B cell (primary cell): ENCODE measurements at regions not wholly inside any gene's neighbourhood (a gene's known extent, or its start where the extent isn't known, plus 50 kb on each side); places are given as distances from the start of the nearest gene placed in this dataset.
"Not testable (repeated sequence)": the region's sequence is repeated elsewhere in the genome, so short reads cannot be mapped to it uniquely, and the experiment has no call there.

Experiments
- ATAC-seq: fragments of 200-7000 bp; cut with Tn5 transposase; one replicate; pipeline ENCODE4 v1.10.0; 2021; ENCODE audit warnings: low read depth, mild to moderate bottlenecking, moderate number of reproducible peaks, moderate library complexity
- CTCF ChIA-PET: fragments of 350-600 bp; sonication (Branson Sonifier 250); formaldehyde crosslinking; loops from one replicate; lab custom pipeline; 2021; ENCODE audit warnings: antibody characterized with exemption, inconsistent platforms; lab: Charles Lee
- POLR2A ChIA-PET: fragments of 350-600 bp; sonication (Branson Sonifier 250); formaldehyde crosslinking; loops from one replicate; lab custom pipeline; 2021; ENCODE audit warnings: antibody characterized with exemption; lab: Charles Lee
- DNase-seq: peaks from one replicate; pipeline ENCODE4 v3.0.0; 2013
- H2AFZ ChIP-seq: 2 replicates; pipeline ENCODE4 v1.6.1; 2012; ENCODE audit warnings: mild to moderate bottlenecking, low read depth, low read length; ENCODE audit not compliant: insufficient read depth, poor library complexity, severe bottlenecking
- H3K27ac ChIP-seq, 2 donors: 1 replicate in 1 of 2; 2 replicates in 1 of 2; pipeline ENCODE4 v1.5.1; 2012 to 2013; ENCODE audit warnings: low read length in 2 of 2, mild to moderate bottlenecking in 2 of 2, moderate library complexity in 1 of 2
- H3K27me3 ChIP-seq, 4 experiments: fragments of 200-600 bp in 1 of 4; sonication (generic) in 1 of 4; replicated peaks in 1 of 4; 1 replicate in 2 of 4; 2 replicates in 2 of 4; pipeline versions ENCODE4 v1.6.1 to v1.7.0; 2013 to 2016; ENCODE audit warnings: low read length in 3 of 4, mild to moderate bottlenecking in 2 of 4, mixed read lengths in 1 of 4, moderate library complexity in 1 of 4; ENCODE audit not compliant: insufficient read depth in 4 of 4, control insufficient read depth in 3 of 4; ENCODE audit errors: control extremely low read depth in 1 of 4
- H3K36me3 ChIP-seq, 2 experiments: replicated peaks in 1 of 2; 1 replicate in 1 of 2; 2 replicates in 1 of 2; pipeline versions ENCODE4 v1.6.1 to v1.7.1; 2013; ENCODE audit warnings: low read length in 1 of 2; ENCODE audit not compliant: insufficient read depth in 2 of 2, control insufficient read depth in 1 of 2; ENCODE audit errors: control extremely low read depth in 1 of 2, extremely low read depth in 1 of 2
- H3K4me1 ChIP-seq, 2 donors: fragments of 200-600 bp in 1 of 2; sonication (generic) in 1 of 2; 1 replicate in 1 of 2; 2 replicates in 1 of 2; pipeline versions ENCODE4 v1.5.1 to v1.6.1; 2013 to 2017; ENCODE audit warnings: low read length in 2 of 2; ENCODE audit not compliant: control insufficient read depth in 2 of 2, insufficient read depth in 2 of 2
- H3K4me2 ChIP-seq: replicated peaks from 2 replicates; pipeline ENCODE3; 2012; ENCODE audit warnings: mild to moderate bottlenecking, low read depth, low read length; ENCODE audit not compliant: poor library complexity, severe bottlenecking
- H3K4me3 ChIP-seq, 5 experiments: fragments of 200-600 bp in 1 of 5; sonication (generic) in 1 of 5; 1 replicate in 3 of 5; 2 replicates in 2 of 5; pipeline versions ENCODE4 v1.5.1 to v1.7.0; 2011 to 2016; ENCODE audit warnings: low read length in 4 of 5, mild to moderate bottlenecking in 4 of 5, low read depth in 2 of 5, control low read depth in 1 of 5, moderate library complexity in 1 of 5; ENCODE audit not compliant: insufficient read depth in 1 of 5; ENCODE audit errors: control extremely low read depth in 1 of 5, extremely low read depth in 1 of 5
- H3K79me2 ChIP-seq: fragments of 200-600 bp; sonication (generic); one replicate; pipeline ENCODE4 v1.6.0; 2016; ENCODE audit warnings: low read length; ENCODE audit not compliant: control insufficient read depth, insufficient read depth
- H3K9ac ChIP-seq: fragments of 200-600 bp; sonication (generic); 2 replicates; pipeline ENCODE4 v1.6.1; 2017; ENCODE audit warnings: mild to moderate bottlenecking, low read length, moderate library complexity
- H3K9me3 ChIP-seq, 3 donors: one replicate each; pipeline versions ENCODE4 v1.6.1 to v1.7.1; 2013; ENCODE audit warnings: low read length in 2 of 3; ENCODE audit not compliant: control insufficient read depth in 2 of 3, insufficient read depth in 1 of 3; ENCODE audit errors: control extremely low read depth in 1 of 3
- H4K20me1 ChIP-seq: 2 replicates; pipeline ENCODE4 v1.6.0; 2012; ENCODE audit warnings: mild to moderate bottlenecking, low read length; ENCODE audit not compliant: insufficient read depth, control insufficient read depth, poor library complexity, severe bottlenecking
- H3K27ac Mint-ChIP-seq: one replicate; pipeline ENCODE4 v1.8.0; 2021; ENCODE audit warnings: mixed read lengths
- H3K27me3 Mint-ChIP-seq: one replicate; pipeline ENCODE4 v1.8.0; 2021; ENCODE audit warnings: mixed read lengths
- H3K4me1 Mint-ChIP-seq: one replicate; pipeline ENCODE4 v1.8.0; 2021; ENCODE audit warnings: mixed read lengths
- H3K4me3 Mint-ChIP-seq: one replicate; pipeline ENCODE4 v1.8.0; 2021; ENCODE audit warnings: mixed read lengths
- H3K9me3 Mint-ChIP-seq: one replicate; pipeline ENCODE4 v1.8.0; 2022; ENCODE audit warnings: mixed read lengths; ENCODE audit not compliant: insufficient read depth
- WGBS: methylation state at CpG from one replicate; pipeline ENCODE4 v1.1.5; 2013; ENCODE audit warnings: missing lambda C conversion rate; ENCODE audit not compliant: insufficient coverage; 5-methylcytosine and 5-hydroxymethylcytosine counted together
- intact Hi-C: fragments of 100-400 bp; cut with micrococcal nuclease; formaldehyde crosslinking; loops from one replicate; pipeline ENCODE4 v1.10.0; 2022

- intact Hi-C loops, H3K27me3 Mint-ChIP-seq, H2AFZ ChIP-seq, H3K27ac Mint-ChIP-seq, POLR2A ChIA-PET, H3K4me3 ChIP-seq, H3K79me2 ChIP-seq, H3K27ac ChIP-seq, H3K4me2 ChIP-seq, H3K4me1 Mint-ChIP-seq, H3K4me1 ChIP-seq, H3K9me3 Mint-ChIP-seq, H4K20me1 ChIP-seq, H3K27me3 ChIP-seq, CTCF ChIA-PET, H3K9ac ChIP-seq, H3K36me3 ChIP-seq, H3K9me3 ChIP-seq: not testable (repeated sequence)
- DNase-seq (peak; percentile 47), ATAC-seq (peak; percentile 87)
- WGBS, result no CpG with 5 or more reads among the region's 6 CpGs
- peak overlapping the region; percentile 44 for H3K4me3 Mint-ChIP-seq
Observed at GRCh38 chr1:804378-805115, 118.1 kb upstream of the OR4F16 start.

- intact Hi-C loops, H4K20me1 ChIP-seq, H3K9me3 ChIP-seq, CTCF ChIA-PET, POLR2A ChIA-PET, H2AFZ ChIP-seq, H3K4me1 ChIP-seq, H3K4me1 Mint-ChIP-seq, H3K9ac ChIP-seq, H3K36me3 ChIP-seq, DNase-seq, H3K27ac ChIP-seq, H3K4me2 ChIP-seq, H3K27me3 Mint-ChIP-seq, H3K79me2 ChIP-seq, H3K9me3 Mint-ChIP-seq, H3K27me3 ChIP-seq, H3K4me3 ChIP-seq: not testable (repeated sequence)
- H3K27ac Mint-ChIP-seq, result peak overlapping the region; percentile 71
- ATAC-seq, result peak; percentile 72
- WGBS, result 76% methylated on average over 2 of the region's 5 CpGs
- H3K4me3 Mint-ChIP-seq, result peak overlapping the region; percentile 74
Observed at GRCh38 chr1:805310-805709, 118.4 kb upstream of the SAMD11 start.

DNA sequence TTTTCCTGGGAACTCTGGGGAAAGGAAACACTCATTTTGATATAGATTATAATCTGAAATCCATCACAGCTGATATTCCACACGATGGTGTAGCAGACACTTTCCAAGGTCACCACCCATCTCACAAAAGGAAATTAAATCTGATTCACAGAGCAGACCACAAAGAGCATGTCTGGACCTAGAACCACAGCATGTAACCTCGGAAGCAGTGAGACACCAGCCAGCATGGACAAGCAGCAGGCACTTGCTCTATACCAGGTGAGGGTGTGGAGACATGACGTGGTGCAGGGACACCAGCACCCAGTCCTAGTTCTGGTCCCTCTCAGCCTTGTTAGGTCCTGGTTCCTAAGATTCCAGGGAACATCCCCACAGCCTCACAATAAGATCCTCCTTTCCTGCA, 116.7 kb upstream of the SAMD11 start:
- H4K20me1 ChIP-seq, H3K4me3 ChIP-seq, intact Hi-C loops, H3K4me1 Mint-ChIP-seq, H3K9me3 Mint-ChIP-seq, DNase-seq, H3K4me2 ChIP-seq, CTCF ChIA-PET, H3K4me3 Mint-ChIP-seq, H3K27ac ChIP-seq, H3K4me1 ChIP-seq, H3K27ac Mint-ChIP-seq, H3K9ac ChIP-seq, H3K9me3 ChIP-seq, H3K79me2 ChIP-seq, ATAC-seq, H3K36me3 ChIP-seq, H3K27me3 ChIP-seq, H3K27me3 Mint-ChIP-seq, POLR2A ChIA-PET, H2AFZ ChIP-seq: not testable (repeated sequence)
- no CpG with 5 or more reads among the region's 3 CpGs for WGBS

GRCh38 chr1:807699-808390, 115.9 kb upstream of the SAMD11 start:
- H3K36me3 ChIP-seq, intact Hi-C loops, CTCF ChIA-PET: not testable (repeated sequence)

More at GRCh38 chr1:807699-808390, 115.9 kb upstream of the SAMD11 start:
- H3K4me1 Mint-ChIP-seq, H4K20me1 ChIP-seq, H3K27me3 ChIP-seq, H3K27ac Mint-ChIP-seq, H3K4me3 ChIP-seq, H3K27me3 Mint-ChIP-seq, H3K79me2 ChIP-seq, ATAC-seq, POLR2A ChIA-PET, H3K9me3 ChIP-seq, H3K27ac ChIP-seq, H3K9ac ChIP-seq, H2AFZ ChIP-seq, H3K4me3 Mint-ChIP-seq, H3K4me2 ChIP-seq, H3K4me1 ChIP-seq, H3K9me3 Mint-ChIP-seq, DNase-seq: not testable (repeated sequence)
- no CpG with 5 or more reads among the region's 4 CpGs for WGBS
